GM12878 (cell line): ENCODE measurements at regions not wholly inside any gene's neighbourhood (a gene's known extent, or its start where the extent isn't known, plus 50 kb on each side); places are given as distances from the start of the nearest gene placed in this dataset.

ENCODE experiments used
- ATAC-seq: fragments of 200-7000 bp; cut with Tn5 transposase; 3 replicates; pipeline ENCODE4 v1.9.1; 2020; ENCODE audit warnings: mild to moderate bottlenecking, moderate library complexity
- BruUV-seq: library from RNA; stranded (reverse); fragments of 400-500 nt; replicated peaks from 2 replicates; lab custom pipeline; 2021; lab: Mats Ljungman, UMichigan
- CTCF ChIA-PET: fragments of 300-600 bp; sonication (Branson Sonifier 250); formaldehyde crosslinking; extraction: SDS; loops from one replicate; lab custom pipeline; 2021; ENCODE audit warnings: inconsistent platforms; lab: Yijun Ruan, JAX
- POLR2A ChIA-PET: fragments of 350-600 bp; formaldehyde crosslinking; extraction: SDS; loops from one replicate; lab custom pipeline; 2021; ENCODE audit warnings: inconsistent platforms; lab: Charles Lee
- RAD21 ChIA-PET: fragments of 300-600 bp; sonication (Branson Sonifier 250); formaldehyde crosslinking; loops from one replicate; lab custom pipeline; 2023; ENCODE audit warnings: antibody characterized with exemption; ENCODE audit not compliant: unreplicated experiment; lab: Charles Lee
- SMC1A ChIA-PET: fragments of 300-600 bp; sonication (Branson Sonifier 250); formaldehyde crosslinking; loops from one replicate; lab custom pipeline; 2023; ENCODE audit not compliant: unreplicated experiment, uncharacterized antibody; lab: Charles Lee
- DNase-seq: peaks from one replicate; pipeline ENCODE4 v3.0.0-alpha.2; 2011; ENCODE audit warnings: low read depth, low spot score
- FAIRE-seq: peaks from 3 replicates; lab custom pipeline; 2011; peaks lifted over from hg19 to GRCh38; lab: Jason Lieb, UNC
- H2AFZ ChIP-seq: 2 replicates; pipeline ENCODE4 v1.6.0; 2011; ENCODE audit warnings: low read depth, low read length, control low read depth; ENCODE audit not compliant: control insufficient read depth
- H3K27ac ChIP-seq: 2 replicates; pipeline ENCODE4 v1.5.1; 2011; ENCODE audit warnings: control low read depth; ENCODE audit not compliant: control insufficient read depth, insufficient read depth
- H3K27me3 ChIP-seq, 2 experiments: replicated peaks in 1 of 2; 2 replicates each; pipeline versions ENCODE4 v1.6.0 to v1.6.1; 2011; ENCODE audit warnings: low read length in 1 of 2; ENCODE audit not compliant: control insufficient read depth in 2 of 2, insufficient read depth in 2 of 2
- H3K36me3 ChIP-seq, 2 experiments: 2 replicates each; pipeline ENCODE4 v1.5.1; 2011; ENCODE audit warnings: low read length in 1 of 2; ENCODE audit not compliant: control insufficient read depth in 2 of 2, insufficient read depth in 2 of 2
- H3K4me1 ChIP-seq: 2 replicates; pipeline ENCODE4 v1.6.1; 2011; ENCODE audit warnings: mild to moderate bottlenecking, low read length, moderate library complexity, mixed read lengths; ENCODE audit not compliant: control insufficient read depth, insufficient read depth
- H3K4me2 ChIP-seq: 2 replicates; pipeline ENCODE4 v1.6.0; 2011; ENCODE audit warnings: control low read depth; ENCODE audit not compliant: control insufficient read depth, insufficient read depth
- H3K4me3 ChIP-seq: fragments of 200-600 bp; sonication (generic); 2 replicates; pipeline ENCODE4 v1.5.1; 2016
- H3K79me2 ChIP-seq: 2 replicates; pipeline ENCODE4 v1.6.0; 2011; ENCODE audit warnings: low read length; ENCODE audit not compliant: control insufficient read depth, insufficient read depth
- H3K9ac ChIP-seq: 2 replicates; pipeline ENCODE4 v1.8.0; 2011; ENCODE audit warnings: low read length, control low read depth, mixed read lengths; ENCODE audit not compliant: control insufficient read depth, insufficient read depth
- H3K9me3 ChIP-seq: replicated peaks from 3 replicates; pipeline ENCODE4 v1.5.1; 2011; ENCODE audit warnings: mild to moderate bottlenecking, low read length; ENCODE audit not compliant: control insufficient read depth, insufficient read depth
- H4K20me1 ChIP-seq: 2 replicates; pipeline ENCODE4 v1.6.0; 2011; ENCODE audit not compliant: control insufficient read depth, insufficient read depth
- BACH1 ChIP-seq: fragments of 450-650 bp; IDR thresholded peaks from 2 replicates; pipeline ENCODE4 v1.6.1; 2017; ENCODE audit warnings: mild to moderate bottlenecking, borderline replicate concordance
- FOXM1 ChIP-seq: IDR thresholded peaks from 2 replicates; pipeline ENCODE4 v1.6.1; 2012; ENCODE audit warnings: low read depth, mild to moderate bottlenecking, inconsistent platforms, low read length, moderate library complexity
- IKZF2 ChIP-seq, 2 experiments: fragments of 450-650 bp; IDR thresholded peaks; 2 replicates each; pipeline ENCODE4 v1.6.1; 2017; ENCODE audit warnings: mild to moderate bottlenecking in 2 of 2, moderate library complexity in 2 of 2
- MTA3 ChIP-seq: IDR thresholded peaks from 2 replicates; pipeline ENCODE4 v1.6.1; 2012; ENCODE audit warnings: low read length, inconsistent platforms, borderline replicate concordance
- POLR2AphosphoS5 ChIP-seq: IDR thresholded peaks from 2 replicates; pipeline ENCODE4 v1.6.1; 2011; ENCODE audit warnings: mild to moderate bottlenecking, low read length, inconsistent platforms
- RAD21 ChIP-seq: IDR thresholded peaks from 2 replicates; pipeline ENCODE4 v1.6.1; 2011; ENCODE audit warnings: mild to moderate bottlenecking, low read depth, low read length, moderate library complexity; ENCODE audit not compliant: insufficient read depth
- USF1 ChIP-seq: IDR thresholded peaks from 2 replicates; pipeline ENCODE4 v1.6.1; 2011; ENCODE audit warnings: borderline replicate concordance, low read depth, mild to moderate bottlenecking, moderate library complexity, mixed read lengths, low read length; ENCODE audit not compliant: insufficient read depth; ENCODE audit errors: extremely low read length
- WGBS: methylation state at CpG from one replicate; pipeline ENCODE4 v1.1.6; 2016; ENCODE audit warnings: low lambda C conversion rate; ENCODE audit not compliant: insufficient replicate concordance, insufficient coverage; ENCODE audit errors: missing lambda C conversion rate; 5-methylcytosine and 5-hydroxymethylcytosine counted together
- in situ Hi-C: fragments of 300-500 bp; cut with MboI; formaldehyde crosslinking; loops from 9 replicates; pipeline ENCODE4 v1.14.3; 2018; ENCODE audit warnings: mixed read lengths
- intact Hi-C: fragments of 100-400 bp; cut with micrococcal nuclease; formaldehyde crosslinking; loops from one replicate; pipeline ENCODE4 v1.14.2; 2022; ENCODE audit not compliant: unreplicated experiment
- TF ChIP-seq, protein P1 (sequence below): fragments of 450-650 bp; IDR thresholded peaks from 2 replicates; pipeline ENCODE4 v1.6.1; 2014; ENCODE audit warnings: mild to moderate bottlenecking

DNA sequence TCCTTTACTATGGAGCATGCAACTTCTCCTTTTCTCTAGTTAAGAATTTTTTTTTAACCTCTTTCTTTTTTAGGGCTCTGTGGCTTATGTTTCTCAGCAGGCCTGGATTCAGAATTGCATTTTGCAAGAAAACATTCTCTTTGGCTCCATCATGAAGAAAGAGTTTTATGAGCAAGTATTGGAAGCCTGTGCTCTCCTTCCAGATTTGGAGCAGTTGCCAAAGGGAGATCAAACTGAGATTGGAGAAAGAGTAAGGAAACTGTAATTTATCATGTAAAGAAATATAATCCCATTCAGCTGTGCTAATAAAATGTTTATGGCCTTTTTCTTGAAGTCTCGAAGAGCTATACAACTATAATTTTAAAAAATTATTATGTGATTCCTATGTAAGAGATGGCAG lies 70.1 kb downstream of the HSPA13 start:
- no peaks in the 10 kb centered on the region for H3K4me1 ChIP-seq
- in situ Hi-C loops (no loop called here), intact Hi-C loops (no loop called here)
- no peaks in the 10 kb centered on the region for H3K36me3 ChIP-seq
- H3K9me3 ChIP-seq, result no peaks in the 10 kb centered on the region
- no peak overlapping the region for H3K27ac ChIP-seq
- H3K79me2 ChIP-seq, result no peaks in the 10 kb centered on the region
- H2AFZ ChIP-seq, result no peak overlapping the region
- H3K9ac ChIP-seq, result no peak overlapping the region
- FAIRE-seq, result no peak
- no peaks in the 10 kb centered on the region for H4K20me1 ChIP-seq
- BruUV-seq, result no TSS peak
- H3K27me3 ChIP-seq, result no peaks in the 10 kb centered on the region
- H3K4me3 ChIP-seq, result no peak overlapping the region
- DNase-seq, result no peak
- no peak overlapping the region for H3K4me2 ChIP-seq
- no peak for TF ChIP-seq RAD21
- TF ChIP-seq MTA3, result no peak
- no peak for TF ChIP-seq FOXM1
- no peak for TF ChIP-seq BACH1
- TF ChIP-seq, protein P1, sequence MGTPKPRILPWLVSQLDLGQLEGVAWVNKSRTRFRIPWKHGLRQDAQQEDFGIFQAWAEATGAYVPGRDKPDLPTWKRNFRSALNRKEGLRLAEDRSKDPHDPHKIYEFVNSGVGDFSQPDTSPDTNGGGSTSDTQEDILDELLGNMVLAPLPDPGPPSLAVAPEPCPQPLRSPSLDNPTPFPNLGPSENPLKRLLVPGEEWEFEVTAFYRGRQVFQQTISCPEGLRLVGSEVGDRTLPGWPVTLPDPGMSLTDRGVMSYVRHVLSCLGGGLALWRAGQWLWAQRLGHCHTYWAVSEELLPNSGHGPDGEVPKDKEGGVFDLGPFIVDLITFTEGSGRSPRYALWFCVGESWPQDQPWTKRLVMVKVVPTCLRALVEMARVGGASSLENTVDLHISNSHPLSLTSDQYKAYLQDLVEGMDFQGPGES, result no peak
- TF ChIP-seq IKZF2 (IDR thresholded peaks at IDR 0.05), result no peak
- no peak for TF ChIP-seq USF1
- no peak for TF ChIP-seq POLR2AphosphoS5
- POLR2A ChIA-PET, result no interaction called here
- WGBS, result 0% methylated on average over 1 of the region's 1 CpG
- RAD21 ChIA-PET, result no interaction called here
- CTCF ChIA-PET, result interaction anchor here (1.9 kb wide), 1 partner anchor 425 kb away, joined by 3 read pairs; no protein-coding TSS in a partner anchor
- no peak for ATAC-seq
- SMC1A ChIA-PET, result no interaction called here
